ENCODE measurements at regions not wholly inside any gene's neighbourhood (a gene's known extent, or its start where the extent isn't known, plus 50 kb on each side); places are given as distances from the start of the nearest gene placed in this dataset.

GRCh38 chr14:71300566-71301330, 393.5 kb downstream of the PCNX1 start:
- Histone ChIP-seq H3K27me3 (no peaks in the 10 kb centered on the region), H3K27ac (no peak overlapping the region), H3K9me3 (peaks cover 0 to 6% (median 0%) of the 10 kb centered on the region in 3 donors), H3K4me1 (no peaks in the 10 kb centered on the region), H3K36me3 (no peaks in the 10 kb centered on the region), H3K4me3 (no peak overlapping the region)
- no peak for DNase-seq
- intact Hi-C loops (cut with DNase I; ENCODE audit: low total_unique reads): no loop called here
- TF ChIP-seq, protein P1, sequence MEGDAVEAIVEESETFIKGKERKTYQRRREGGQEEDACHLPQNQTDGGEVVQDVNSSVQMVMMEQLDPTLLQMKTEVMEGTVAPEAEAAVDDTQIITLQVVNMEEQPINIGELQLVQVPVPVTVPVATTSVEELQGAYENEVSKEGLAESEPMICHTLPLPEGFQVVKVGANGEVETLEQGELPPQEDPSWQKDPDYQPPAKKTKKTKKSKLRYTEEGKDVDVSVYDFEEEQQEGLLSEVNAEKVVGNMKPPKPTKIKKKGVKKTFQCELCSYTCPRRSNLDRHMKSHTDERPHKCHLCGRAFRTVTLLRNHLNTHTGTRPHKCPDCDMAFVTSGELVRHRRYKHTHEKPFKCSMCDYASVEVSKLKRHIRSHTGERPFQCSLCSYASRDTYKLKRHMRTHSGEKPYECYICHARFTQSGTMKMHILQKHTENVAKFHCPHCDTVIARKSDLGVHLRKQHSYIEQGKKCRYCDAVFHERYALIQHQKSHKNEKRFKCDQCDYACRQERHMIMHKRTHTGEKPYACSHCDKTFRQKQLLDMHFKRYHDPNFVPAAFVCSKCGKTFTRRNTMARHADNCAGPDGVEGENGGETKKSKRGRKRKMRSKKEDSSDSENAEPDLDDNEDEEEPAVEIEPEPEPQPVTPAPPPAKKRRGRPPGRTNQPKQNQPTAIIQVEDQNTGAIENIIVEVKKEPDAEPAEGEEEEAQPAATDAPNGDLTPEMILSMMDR (IDR thresholded peaks at IDR 0.05): no peak

DNA sequence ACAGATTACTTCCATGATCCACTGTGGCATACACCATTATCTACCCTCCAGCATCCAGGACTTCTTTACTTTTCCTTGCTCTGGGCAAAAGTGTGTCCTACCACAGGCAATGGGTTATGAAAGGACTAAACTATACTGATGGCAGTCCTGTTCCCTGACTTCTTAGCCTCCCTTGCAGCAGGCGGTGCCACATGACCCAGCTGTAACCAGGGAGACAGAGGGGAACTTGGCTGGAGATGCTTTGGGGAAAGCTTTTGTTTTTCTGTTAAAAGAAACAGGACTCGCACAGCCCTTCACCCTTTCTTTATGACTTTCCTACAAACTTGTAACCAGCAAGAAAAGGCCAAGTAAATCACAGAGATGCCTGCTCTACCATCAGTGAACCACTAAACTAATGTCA, 394.4 kb downstream of the PCNX1 start:
- TF ChIP-seq, protein P1 (IDR thresholded peaks at IDR 0.05): no peak
- no peaks in the 10 kb centered on the region for H3K36me3 ChIP-seq
- no peak for DNase-seq
- no peaks in the 10 kb centered on the region for H3K4me1 ChIP-seq
- H3K27ac ChIP-seq: no peak overlapping the region
- H3K27me3 ChIP-seq: no peaks in the 10 kb centered on the region
- no peak overlapping the region for H3K4me3 ChIP-seq
- intact Hi-C loops (cut with DNase I; ENCODE audit: low total_unique reads): no loop called here
- peaks cover 0 to 6% (median 0%) of the 10 kb centered on the region in 3 donors for H3K9me3 ChIP-seq

DNA sequence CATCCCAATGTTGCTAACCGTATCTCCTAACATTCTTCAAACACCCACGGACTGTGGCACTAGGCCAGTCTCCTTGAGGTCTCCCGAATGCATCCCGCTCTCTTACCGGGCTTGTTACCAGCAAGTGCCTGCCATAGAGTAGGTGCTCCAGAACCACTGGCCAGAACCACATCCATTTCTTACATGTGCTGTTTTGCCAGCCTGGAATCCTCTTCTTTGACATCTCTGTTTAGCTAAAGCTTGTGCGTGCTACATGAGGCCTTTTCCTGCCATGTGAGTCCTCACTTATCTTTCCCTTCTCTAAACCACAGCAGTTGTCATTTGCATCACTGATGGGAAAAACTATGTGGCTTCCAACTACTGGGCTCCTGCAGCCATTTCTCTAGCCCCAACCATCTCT, 397.4 kb downstream of the PCNX1 start:
- TF ChIP-seq, protein P1 (IDR thresholded peaks at IDR 0.05): no peak
- Histone ChIP-seq H3K27me3 (no peaks in the 10 kb centered on the region), H3K36me3 (no peaks in the 10 kb centered on the region), H3K27ac (no peak overlapping the region), H3K4me1 (no peaks in the 10 kb centered on the region), H3K4me3 (no peak overlapping the region), H3K9me3 (peaks cover 0 to 6% (median 0%) of the 10 kb centered on the region in 3 donors)
- no peak for DNase-seq
- intact Hi-C loops (cut with DNase I; ENCODE audit: low total_unique reads): no loop called here

- Histone ChIP-seq H3K9me3 (peaks cover 0 to 6% (median 0%) of the 10 kb centered on the region in 3 donors), H3K27me3 (no peaks in the 10 kb centered on the region), H3K27ac (no peak overlapping the region), H3K36me3 (no peaks in the 10 kb centered on the region), H3K4me3 (no peak overlapping the region), H3K4me1 (no peaks in the 10 kb centered on the region)
- intact Hi-C loops (cut with DNase I; ENCODE audit: low total_unique reads): no loop called here
- TF ChIP-seq, protein P1 (IDR thresholded peaks at IDR 0.05): no peak
- no peak for DNase-seq
These were observed 401.4 kb downstream of the PCNX1 start for GRCh38 chr14:71308671-71309070.

DNA sequence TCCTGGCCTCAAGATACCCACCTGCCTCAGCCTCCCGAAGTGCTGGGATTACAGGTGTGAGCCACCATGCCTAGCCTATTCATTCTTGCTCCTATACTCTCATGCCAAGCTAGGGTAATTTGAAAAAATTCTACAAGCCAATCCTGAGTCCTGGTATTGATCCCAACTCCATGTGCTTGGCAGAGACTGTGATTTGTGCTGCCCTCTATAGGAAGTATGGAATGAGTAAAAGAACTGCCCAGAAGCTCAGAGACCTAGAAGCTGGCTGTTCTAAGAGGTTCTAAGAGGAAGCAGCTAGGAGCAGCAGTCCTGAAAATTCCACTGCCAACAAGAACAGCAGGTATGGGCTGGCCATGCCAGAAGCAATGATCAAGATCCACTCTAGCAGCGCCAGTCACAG, 402.5 kb downstream of the PCNX1 start:
- no peak overlapping the region for H3K27ac ChIP-seq
- intact Hi-C loops (cut with DNase I; ENCODE audit: low total_unique reads): loop anchor here (10.0 kb wide), 1 partner anchor 165 kb away; no protein-coding TSS in a partner anchor
- H3K36me3 ChIP-seq: no peaks in the 10 kb centered on the region
- H3K27me3 ChIP-seq: no peaks in the 10 kb centered on the region
- H3K4me1 ChIP-seq: no peaks in the 10 kb centered on the region
- peaks cover 0 to 2% (median 0%) of the 10 kb centered on the region in 3 donors for H3K9me3 ChIP-seq
- no peak for DNase-seq
- TF ChIP-seq, protein P1 (IDR thresholded peaks at IDR 0.05): no peak
- H3K4me3 ChIP-seq: no peak overlapping the region

Data from tibial artery (tissue), 4 donors.